Astrocyte of the spinal cord (primary cell): ENCODE measurements at regions not wholly inside any gene's neighbourhood (a gene's known extent, or its start where the extent isn't known, plus 50 kb on each side); places are given as distances from the start of the nearest gene placed in this dataset.

Experiments used
- DNase-seq: peaks from one replicate; pipeline ENCODE4 v3.0.0; 2011; ENCODE audit warnings: low read depth, low spot score
- H3K4me3 ChIP-seq: 2 replicates; pipeline ENCODE4 v1.5.1; 2011; ENCODE audit warnings: low read depth, mild to moderate bottlenecking, low read length, moderate library complexity
- CTCF ChIP-seq: IDR thresholded peaks from 2 replicates; pipeline ENCODE4 v1.5.1; 2012; ENCODE audit warnings: low read depth, mild to moderate bottlenecking, low read length, inconsistent platforms
- in situ Hi-C: cut with HindIII; loops from 2 replicates; pipeline ENCODE4 v1.10.0; 2017; ENCODE audit warnings: low sequenced_read_pairs

DNA sequence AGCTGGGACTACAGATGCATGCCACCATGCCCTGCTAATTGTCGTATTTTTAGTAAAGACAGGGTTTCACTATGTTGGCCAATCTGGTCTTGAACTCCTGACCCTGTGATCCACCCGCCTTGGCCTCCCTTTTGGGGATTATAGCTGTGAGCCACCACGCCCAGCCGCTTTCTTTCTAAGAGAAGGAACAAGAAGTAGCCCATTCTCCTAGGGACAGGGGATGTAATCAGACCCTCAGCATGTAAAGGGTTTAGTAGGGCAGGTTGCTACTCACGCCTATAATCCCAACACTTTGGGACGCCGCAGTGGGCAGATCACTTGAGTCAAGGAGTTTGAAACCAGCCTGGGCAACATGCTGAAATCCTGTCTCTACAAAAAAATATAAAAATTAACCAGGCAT is 189.7 kb downstream of the TOMM20 start:
- in situ Hi-C loops: no loop called here
- no peak for DNase-seq
- H3K4me3 ChIP-seq: no peak overlapping the region
- TF ChIP-seq CTCF: no peak

GRCh38 chr1:234938135-234938534 is 190.5 kb downstream of the TOMM20 start:
- no peak for DNase-seq
- H3K4me3 ChIP-seq: no peak overlapping the region
- TF ChIP-seq CTCF: no peak
- in situ Hi-C loops: no loop called here

- in situ Hi-C loops: no loop called here
- no peak overlapping the region for H3K4me3 ChIP-seq
- no peak for DNase-seq
- TF ChIP-seq CTCF: no peak
These were observed 191.8 kb downstream of the TOMM20 start for GRCh38 chr1:234936612-234937389.

DNA sequence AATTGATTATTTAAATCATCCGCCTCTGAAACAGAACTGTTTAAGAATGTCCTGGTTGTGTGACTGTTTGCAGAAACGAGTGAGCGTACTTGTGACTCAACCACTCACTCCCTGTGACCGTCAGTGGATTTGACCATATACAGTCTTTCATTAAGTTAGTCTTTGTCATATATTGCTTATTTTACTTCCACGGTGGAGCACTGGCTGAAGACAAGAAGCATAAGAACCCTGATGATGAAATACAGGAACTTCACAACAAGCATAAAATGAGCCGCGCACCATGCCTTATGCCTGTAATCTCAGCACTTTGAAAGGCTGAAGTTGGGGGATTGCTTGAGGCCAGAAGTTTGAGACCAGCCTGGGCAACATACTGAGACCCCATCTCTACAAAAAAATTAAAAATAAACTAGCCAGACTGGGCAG is 194.0 kb downstream of the TOMM20 start:
- in situ Hi-C loops: no loop called here
- TF ChIP-seq CTCF: no peak
- peak; percentile 79 for DNase-seq
- H3K4me3 ChIP-seq: no peak overlapping the region

GRCh38 chr1:234933475-234933874 is 195.2 kb downstream of the TOMM20 start:
- TF ChIP-seq CTCF: no peak
- no peak overlapping the region for H3K4me3 ChIP-seq
- peak; percentile 71 for DNase-seq
- in situ Hi-C loops: no loop called here

DNA sequence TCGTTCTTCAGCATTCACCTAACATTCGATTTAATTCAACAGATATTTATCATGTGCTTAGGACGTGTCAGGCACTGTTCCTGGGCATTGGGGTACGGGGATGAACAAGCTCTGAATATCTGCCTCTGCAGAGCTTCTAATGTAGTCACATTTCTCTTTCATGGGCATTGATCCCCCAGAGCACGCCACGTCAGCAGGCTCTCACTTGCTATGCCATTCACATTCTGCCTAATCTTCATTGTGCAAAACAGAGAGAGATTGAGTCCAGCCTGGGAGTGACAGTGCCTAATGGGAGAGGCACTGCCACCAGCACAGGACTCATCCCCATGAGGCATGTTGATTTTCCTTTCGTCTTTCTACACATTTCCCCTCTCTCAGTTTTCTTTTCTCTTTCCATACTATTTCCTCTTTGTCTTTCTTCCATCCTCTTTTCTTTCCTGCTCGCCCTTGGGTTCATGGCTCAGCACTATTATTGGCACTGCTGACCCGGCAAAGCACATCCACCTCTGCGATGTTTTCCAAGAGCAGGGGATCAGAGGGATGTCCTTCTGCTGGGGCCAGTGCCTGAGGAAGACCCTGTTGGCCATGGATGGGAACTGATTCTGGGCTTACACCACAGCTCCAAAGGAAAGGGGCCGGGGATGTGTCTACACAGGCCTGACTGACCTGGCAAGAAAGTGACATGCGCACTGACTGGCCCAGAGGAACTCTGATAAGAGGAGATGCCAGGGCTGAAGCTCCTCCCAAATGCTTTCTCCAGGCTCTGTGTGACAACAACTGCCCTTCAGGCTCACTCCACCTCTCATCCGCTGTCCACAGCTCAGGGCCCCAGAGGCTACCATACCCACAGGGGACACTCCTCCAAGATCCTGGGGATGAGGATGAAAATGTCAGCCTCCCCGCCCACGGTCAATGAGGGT is 195.9 kb downstream of the TOMM20 start:
- H3K4me3 ChIP-seq: no peak overlapping the region
- in situ Hi-C loops: no loop called here
- TF ChIP-seq CTCF: no peak
- no peak for DNase-seq
